ENCODE measurements at regions not wholly inside any gene's neighbourhood (a gene's known extent, or its start where the extent isn't known, plus 50 kb on each side); places are given as distances from the start of the nearest gene placed in this dataset.

- TF ChIP-seq POLR2A (IDR thresholded peaks at IDR 0.05): no peak
- TF ChIP-seq CTCF (IDR thresholded peaks at IDR 0.05): no peak
- TF ChIP-seq EP300 (IDR thresholded peaks at IDR 0.05): no peak
- no peak for TF ChIP-seq POLR2AphosphoS5 (IDR thresholded peaks at IDR 0.05)
- H3K27me3 ChIP-seq: no peaks in the 10 kb centered on the region
- intact Hi-C loops (cut with DNase I; ENCODE audit: low total_unique reads): no loop called here
Measured at GRCh38 chr9:85186218-85186585, 516.7 kb downstream of the NTRK2 start.

GRCh38 chr9:85185486-85186217, 516.1 kb downstream of the NTRK2 start:
- TF ChIP-seq POLR2AphosphoS5 (IDR thresholded peaks at IDR 0.05) (no peak), EP300 (IDR thresholded peaks at IDR 0.05) (no peak), POLR2A (IDR thresholded peaks at IDR 0.05) (no peak), CTCF (IDR thresholded peaks at IDR 0.05) (no peak)
- no peaks in the 10 kb centered on the region for H3K36me3 ChIP-seq
- no peaks in the 10 kb centered on the region for H3K27me3 ChIP-seq
- no peak overlapping the region for H3K27ac ChIP-seq
- H3K4me3 ChIP-seq: no peak overlapping the region
- WGBS, 5 donors: 80 to 94% (median 90%) methylated on average over 3 of the region's 3 CpGs
- no peaks in the 10 kb centered on the region for H3K4me1 ChIP-seq
- intact Hi-C loops (cut with DNase I; ENCODE audit: low total_unique reads): no loop called here
- DNase-seq: no peak
- H3K9me3 ChIP-seq: no peaks in the 10 kb centered on the region

More at GRCh38 chr9:85186218-85186585, 516.7 kb downstream of the NTRK2 start:
- H3K36me3 ChIP-seq: no peaks in the 10 kb centered on the region
- H3K4me3 ChIP-seq: no peak overlapping the region
- H3K27ac ChIP-seq: no peak overlapping the region
- no peak for DNase-seq
- H3K4me1 ChIP-seq: no peaks in the 10 kb centered on the region
- 77 to 88% (median 85%) methylated on average over 2 of the region's 2 CpGs for WGBS, 5 donors
- H3K9me3 ChIP-seq: no peaks in the 10 kb centered on the region

- H3K9me3 ChIP-seq: no peaks in the 10 kb centered on the region
- 69 to 86% (median 83%) methylated on average over 4 of the region's 4 CpGs for WGBS, 5 donors
- no peaks in the 10 kb centered on the region for H3K27me3 ChIP-seq
- H3K36me3 ChIP-seq: no peaks in the 10 kb centered on the region
- intact Hi-C loops (cut with DNase I; ENCODE audit: low total_unique reads): no loop called here
- no peak for TF ChIP-seq POLR2AphosphoS5 (IDR thresholded peaks at IDR 0.05)
- TF ChIP-seq POLR2A (IDR thresholded peaks at IDR 0.05): no peak
- no peak for TF ChIP-seq EP300 (IDR thresholded peaks at IDR 0.05)
- no peak for TF ChIP-seq CTCF (IDR thresholded peaks at IDR 0.05)
- DNase-seq: no peak
- no peak overlapping the region for H3K4me3 ChIP-seq
- H3K27ac ChIP-seq: no peak overlapping the region
- no peaks in the 10 kb centered on the region for H3K4me1 ChIP-seq
Measured at GRCh38 chr9:85182383-85182782, 512.9 kb downstream of the NTRK2 start.

- no peak for DNase-seq
- intact Hi-C loops (cut with DNase I; ENCODE audit: low total_unique reads): no loop called here
- Histone ChIP-seq H3K27ac (no peak overlapping the region), H3K9me3 (no peaks in the 10 kb centered on the region), H3K4me1 (no peaks in the 10 kb centered on the region), H3K27me3 (no peaks in the 10 kb centered on the region), H3K36me3 (no peaks in the 10 kb centered on the region), H3K4me3 (no peak overlapping the region)
- TF ChIP-seq POLR2A (IDR thresholded peaks at IDR 0.05) (no peak), CTCF (IDR thresholded peaks at IDR 0.05) (no peak), EP300 (IDR thresholded peaks at IDR 0.05) (no peak)
- WGBS, 5 donors: 34 to 45% (median 42%) methylated on average over 4 of the region's 4 CpGs
Measured at GRCh38 chr9:85178474-85178873, 508.9 kb downstream of the NTRK2 start.
